Tibial artery (tissue), 4 donors: ENCODE measurements at regions not wholly inside any gene's neighbourhood (a gene's known extent, or its start where the extent isn't known, plus 50 kb on each side); places are given as distances from the start of the nearest gene placed in this dataset.
A peak's percentile ranks its signal among the peaks of the same experiment; 100 is the strongest.

Source experiments
- DNase-seq, 2 donors: peaks; one replicate each; pipeline ENCODE4 v3.0.0-alpha.2; 2019
- H3K27ac ChIP-seq, 2 donors: fragments of 200-600 bp; sonication (generic) in 1 of 2; 1 replicate in 1 of 2; 2 replicates in 1 of 2; pipeline ENCODE4 v1.5.1; 2018 to 2019; ENCODE audit warnings: mild to moderate bottlenecking in 1 of 2
- H3K27me3 ChIP-seq, 2 donors: fragments of 200-600 bp; sonication (generic) in 1 of 2; one replicate each; pipeline versions ENCODE4 v1.5.1 to v1.6.0; 2016 to 2019
- H3K36me3 ChIP-seq, 3 donors: fragments of 200-600 bp; sonication (generic) in 2 of 3; one replicate each; pipeline ENCODE4 v1.5.1; 2016 to 2019; ENCODE audit warnings: mild to moderate bottlenecking in 2 of 3
- H3K4me1 ChIP-seq, 4 donors: fragments of 200-600 bp; sonication (generic) in 2 of 4; 1 replicate in 3 of 4; 2 replicates in 1 of 4; pipeline ENCODE4 v1.5.1; 2016 to 2019
- H3K4me3 ChIP-seq, 2 donors: fragments of 200-600 bp; sonication (generic) in 1 of 2; 1 replicate in 1 of 2; 2 replicates in 1 of 2; pipeline ENCODE4 v1.5.1; 2018 to 2019; ENCODE audit warnings: mild to moderate bottlenecking in 2 of 2
- H3K9me3 ChIP-seq, 3 donors: fragments of 200-600 bp; sonication (generic) in 1 of 3; one replicate each; pipeline ENCODE4 v1.5.1; 2016 to 2019
- CTCF ChIP-seq, 2 experiments: fragments of 200-600 bp in 1 of 2; fragments of 450-650 bp in 1 of 2; IDR thresholded peaks; one replicate each; pipeline ENCODE4 v1.5.1; 2017 to 2019; ENCODE audit warnings: antibody characterized with exemption in 2 of 2, mild to moderate bottlenecking in 1 of 2, moderate library complexity in 1 of 2
- intact Hi-C: fragments of 100-400 bp; cut with DNase I; formaldehyde crosslinking; loops from one replicate; pipeline ENCODE4 v1.15.0; 2023; ENCODE audit warnings: low total_unique reads

- peaks cover 0 to 5% of the 10 kb centered on the region in 2 donors for H3K27me3 ChIP-seq
- TF ChIP-seq CTCF (IDR thresholded peaks at IDR 0.05): no peak
- no peaks in the 10 kb centered on the region for H3K36me3 ChIP-seq
- H3K4me1 ChIP-seq: peaks cover 0 to 15% (median 7%) of the 10 kb centered on the region in 4 donors
- H3K27ac ChIP-seq: peak overlapping the region in 1 of 2 donors; percentile 42
- no peaks in the 10 kb centered on the region for H3K9me3 ChIP-seq
- peak overlapping the region; percentile 52 to 60 for H3K4me3 ChIP-seq
- intact Hi-C loops: no loop called here
- DNase-seq: no peak
Observed at GRCh38 chr10:89838044-89838615, 136.7 kb downstream of the KIF20B start.

GRCh38 chr10:89845541-89846280 is 144.3 kb downstream of the KIF20B start:
- H3K4me1 ChIP-seq: no peaks in the 10 kb centered on the region
- H3K27ac ChIP-seq: no peak overlapping the region
- no peak overlapping the region for H3K4me3 ChIP-seq
- TF ChIP-seq CTCF (IDR thresholded peaks at IDR 0.05): no peak
- no peaks in the 10 kb centered on the region for H3K9me3 ChIP-seq
- intact Hi-C loops: no loop called here
- H3K36me3 ChIP-seq: no peaks in the 10 kb centered on the region
- no peaks in the 10 kb centered on the region for H3K27me3 ChIP-seq
- no peak for DNase-seq

- no peak overlapping the region for H3K27ac ChIP-seq
- no peak overlapping the region for H3K4me3 ChIP-seq
- H3K27me3 ChIP-seq: no peaks in the 10 kb centered on the region
- TF ChIP-seq CTCF (IDR thresholded peaks at IDR 0.05): no peak
- intact Hi-C loops: no loop called here
- no peak for DNase-seq
- H3K9me3 ChIP-seq: no peaks in the 10 kb centered on the region
- no peaks in the 10 kb centered on the region for H3K36me3 ChIP-seq
- no peaks in the 10 kb centered on the region for H3K4me1 ChIP-seq
Observed at GRCh38 chr10:89846281-89846630, 144.9 kb downstream of the KIF20B start.

GRCh38 chr10:89846786-89847185 is 145.4 kb downstream of the KIF20B start:
- TF ChIP-seq CTCF (IDR thresholded peaks at IDR 0.05): no peak
- no peak overlapping the region for H3K27ac ChIP-seq
- H3K4me1 ChIP-seq: no peaks in the 10 kb centered on the region
- H3K36me3 ChIP-seq: no peaks in the 10 kb centered on the region
- intact Hi-C loops: no loop called here
- no peaks in the 10 kb centered on the region for H3K27me3 ChIP-seq
- H3K4me3 ChIP-seq: no peak overlapping the region
- no peaks in the 10 kb centered on the region for H3K9me3 ChIP-seq
- no peak for DNase-seq

- no peaks in the 10 kb centered on the region for H3K9me3 ChIP-seq
- no peaks in the 10 kb centered on the region for H3K27me3 ChIP-seq
- H3K4me1 ChIP-seq: no peaks in the 10 kb centered on the region
- H3K4me3 ChIP-seq: no peak overlapping the region
- H3K36me3 ChIP-seq: no peaks in the 10 kb centered on the region
- no peak overlapping the region for H3K27ac ChIP-seq
- intact Hi-C loops: no loop called here
- TF ChIP-seq CTCF (IDR thresholded peaks at IDR 0.05): no peak
- no peak for DNase-seq
Observed at GRCh38 chr10:89852872-89853271, 151.5 kb downstream of the KIF20B start.
